Neural progenitor cell (in vitro differentiated cells): ENCODE measurements at regions not wholly inside any gene's neighbourhood (a gene's known extent, or its start where the extent isn't known, plus 50 kb on each side); places are given as distances from the start of the nearest gene placed in this dataset.

Experiments
- EZH2 ChIP-seq: fragments of 200-600 bp; sonication (generic); IDR thresholded peaks from 2 replicates; pipeline ENCODE4 v1.6.1; 2017; ENCODE audit warnings: antibody characterized with exemption, mild to moderate bottlenecking, moderate library complexity
- TF ChIP-seq, protein P1 (sequence below): fragments of 200-600 bp; sonication (generic); IDR thresholded peaks from 2 replicates; pipeline ENCODE4 v1.5.1; 2017; ENCODE audit warnings: antibody characterized with exemption, mild to moderate bottlenecking

DNA sequence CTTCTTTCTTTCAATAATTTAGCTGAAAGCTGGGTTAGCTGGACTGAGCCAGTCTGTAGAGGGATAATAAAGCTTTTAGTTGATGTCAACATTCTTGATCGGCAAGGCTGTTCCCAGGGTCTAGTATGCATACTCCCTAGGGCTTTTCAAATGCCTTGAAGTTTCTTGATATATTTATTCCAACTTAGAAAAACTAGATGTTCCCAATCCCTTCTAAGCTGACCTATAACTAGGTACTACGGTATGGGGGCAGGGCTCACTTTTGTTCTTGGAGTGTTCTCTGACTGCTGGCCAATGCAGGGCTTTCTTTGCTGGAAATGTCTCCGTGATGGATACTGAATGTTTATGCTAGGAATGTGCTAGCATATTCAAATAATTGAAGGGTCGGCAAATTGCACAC, 258.6 kb upstream of the TANK start:
- TF ChIP-seq, protein P1, sequence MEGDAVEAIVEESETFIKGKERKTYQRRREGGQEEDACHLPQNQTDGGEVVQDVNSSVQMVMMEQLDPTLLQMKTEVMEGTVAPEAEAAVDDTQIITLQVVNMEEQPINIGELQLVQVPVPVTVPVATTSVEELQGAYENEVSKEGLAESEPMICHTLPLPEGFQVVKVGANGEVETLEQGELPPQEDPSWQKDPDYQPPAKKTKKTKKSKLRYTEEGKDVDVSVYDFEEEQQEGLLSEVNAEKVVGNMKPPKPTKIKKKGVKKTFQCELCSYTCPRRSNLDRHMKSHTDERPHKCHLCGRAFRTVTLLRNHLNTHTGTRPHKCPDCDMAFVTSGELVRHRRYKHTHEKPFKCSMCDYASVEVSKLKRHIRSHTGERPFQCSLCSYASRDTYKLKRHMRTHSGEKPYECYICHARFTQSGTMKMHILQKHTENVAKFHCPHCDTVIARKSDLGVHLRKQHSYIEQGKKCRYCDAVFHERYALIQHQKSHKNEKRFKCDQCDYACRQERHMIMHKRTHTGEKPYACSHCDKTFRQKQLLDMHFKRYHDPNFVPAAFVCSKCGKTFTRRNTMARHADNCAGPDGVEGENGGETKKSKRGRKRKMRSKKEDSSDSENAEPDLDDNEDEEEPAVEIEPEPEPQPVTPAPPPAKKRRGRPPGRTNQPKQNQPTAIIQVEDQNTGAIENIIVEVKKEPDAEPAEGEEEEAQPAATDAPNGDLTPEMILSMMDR = no peak
- TF ChIP-seq EZH2 = no peak
